Activated CD8-positive, alpha-beta memory T cell treated with anti-CD3 and anti-CD28 coated beads for 24 hours (primary cell): ENCODE measurements at regions not wholly inside any gene's neighbourhood (a gene's known extent, or its start where the extent isn't known, plus 50 kb on each side); places are given as distances from the start of the nearest gene placed in this dataset.

ENCODE experiments used
- DNase-seq: peaks from one replicate; pipeline ENCODE4 v3.0.0-alpha.2; 2020

DNA sequence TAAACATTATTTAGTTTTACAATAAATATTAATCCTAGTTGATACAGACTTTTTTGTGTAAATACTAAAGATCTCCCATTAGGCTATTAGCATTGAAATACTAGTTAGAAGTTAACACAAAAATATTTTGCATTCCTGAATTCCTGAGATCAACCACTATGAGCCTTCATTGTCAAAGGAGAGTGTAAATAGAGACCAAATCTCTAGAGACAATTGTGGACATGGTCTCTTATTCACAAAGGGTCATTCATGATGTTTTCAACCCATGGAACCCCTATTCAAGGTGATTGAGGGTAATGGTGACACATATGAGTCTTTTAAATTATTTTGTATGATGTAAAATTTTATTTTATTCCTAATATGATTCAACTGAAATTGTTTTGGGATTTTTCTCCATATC, 1454.8 kb upstream of the LRRTM3 start:
- DNase-seq = no peak

DNA sequence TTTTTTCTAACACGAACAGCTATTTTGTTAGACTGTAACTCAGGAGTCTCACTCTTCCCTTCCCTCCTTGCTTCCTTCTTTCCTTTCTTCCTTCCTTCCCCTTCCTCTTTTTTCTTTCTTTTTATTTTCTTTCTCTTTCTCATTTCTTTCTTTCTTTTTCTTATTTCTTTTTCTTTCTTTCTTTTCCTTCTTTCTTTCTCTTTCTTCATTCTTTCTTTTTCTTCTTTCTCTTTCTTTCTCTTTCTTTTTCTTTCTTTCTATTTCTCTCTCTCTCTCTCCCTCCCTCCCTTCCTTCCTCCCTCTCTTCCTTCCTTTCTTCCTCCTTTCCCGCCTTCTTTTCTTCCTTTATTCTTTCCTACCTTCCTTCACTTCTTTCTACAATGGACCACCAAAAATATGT, 1443.0 kb upstream of the LRRTM3 start:
- no peak for DNase-seq

DNA sequence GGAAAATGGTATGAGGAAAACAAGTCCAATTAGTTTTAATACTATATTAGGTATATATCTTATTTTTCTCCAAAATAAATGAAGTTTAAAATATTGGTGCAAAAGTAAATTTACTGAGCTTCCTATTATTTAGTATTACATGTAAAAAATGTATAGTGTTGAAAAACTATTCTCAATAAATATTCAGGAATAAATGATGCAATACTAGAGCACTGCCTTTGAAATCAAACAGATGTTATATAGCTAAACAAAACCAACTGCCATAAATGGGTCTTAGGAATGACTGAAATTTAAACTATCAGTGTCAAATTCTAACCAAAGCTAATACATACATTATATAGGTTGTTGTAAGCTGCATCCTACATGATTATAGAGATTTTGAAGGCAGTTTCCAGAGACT, 1434.0 kb upstream of the LRRTM3 start:
- DNase-seq = no peak

DNA sequence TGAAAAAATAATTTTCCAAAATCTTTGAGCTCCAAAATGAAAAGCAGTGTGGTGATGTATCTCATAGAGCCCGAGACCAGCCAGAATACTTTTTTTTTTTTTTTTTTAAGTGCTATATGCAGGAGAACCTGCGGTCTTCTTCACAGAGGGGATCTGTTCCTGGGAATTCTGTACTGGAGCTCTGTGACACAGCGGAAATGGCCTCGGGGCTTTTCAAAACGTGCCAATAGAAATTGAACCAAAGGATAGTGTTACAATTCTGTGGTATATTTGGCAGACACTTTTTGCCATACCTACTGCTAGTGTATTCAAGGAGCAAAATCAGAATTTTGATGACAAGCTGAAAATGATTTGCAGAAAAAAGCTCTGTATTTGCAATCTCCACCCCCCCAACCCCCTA, 1429.3 kb upstream of the LRRTM3 start:
- DNase-seq = no peak

DNA sequence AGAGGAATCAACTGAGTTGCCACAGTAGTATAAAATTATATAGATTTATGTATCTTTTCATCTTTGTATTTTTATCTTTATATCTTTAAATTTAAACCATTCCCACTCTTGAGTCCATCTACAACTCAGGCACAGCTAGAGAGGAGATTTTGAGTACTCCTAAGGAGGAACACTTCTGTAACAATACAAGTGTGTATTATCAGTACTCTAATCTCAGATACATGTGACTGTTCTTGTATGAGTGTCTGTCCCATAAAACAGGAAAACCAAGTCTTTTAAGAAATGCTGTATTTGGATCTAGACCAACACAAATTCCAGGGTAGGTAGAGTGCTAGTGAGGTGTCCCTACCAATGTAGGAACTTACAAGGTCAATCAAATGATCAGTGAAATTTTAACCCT, 1428.0 kb upstream of the LRRTM3 start:
- DNase-seq = no peak

DNA sequence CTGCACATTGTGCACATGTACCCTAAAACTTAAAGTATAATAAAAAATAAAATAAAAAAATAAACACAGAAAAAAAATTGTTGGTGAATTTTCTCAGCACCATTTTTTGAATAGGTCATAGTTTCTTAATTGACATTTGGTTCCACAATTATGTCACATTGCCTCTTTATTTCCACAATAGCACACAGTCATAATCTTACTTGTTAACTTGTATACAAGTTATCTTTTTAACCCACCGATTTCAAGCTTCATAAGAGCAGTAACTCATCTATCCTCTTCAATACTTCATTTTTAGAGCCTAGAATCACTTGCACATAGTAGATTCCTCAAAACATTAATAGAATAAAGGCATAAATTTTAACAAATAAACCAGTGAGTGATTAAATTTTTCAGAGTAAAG, 1425.1 kb upstream of the LRRTM3 start:
- no peak for DNase-seq

DNA sequence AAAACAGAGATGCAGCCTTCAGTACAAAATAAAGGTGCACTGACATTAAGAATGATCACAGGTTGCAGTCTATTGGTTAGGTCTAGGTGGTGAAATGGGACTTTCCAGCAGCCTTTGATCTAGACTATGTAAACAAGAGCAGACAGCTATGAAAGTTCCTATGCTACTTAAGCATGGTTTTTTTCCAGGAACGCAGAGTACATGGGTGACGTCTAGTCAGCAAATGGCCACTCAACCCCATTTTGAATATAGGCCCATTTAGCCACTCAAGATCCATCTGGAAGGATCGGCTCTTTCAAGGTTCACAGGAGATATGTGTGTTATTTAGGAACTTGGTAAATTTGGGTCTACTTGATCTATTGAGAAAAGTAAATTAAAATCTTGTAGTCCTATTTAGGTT, 1424.6 kb upstream of the LRRTM3 start:
- DNase-seq = no peak

DNA sequence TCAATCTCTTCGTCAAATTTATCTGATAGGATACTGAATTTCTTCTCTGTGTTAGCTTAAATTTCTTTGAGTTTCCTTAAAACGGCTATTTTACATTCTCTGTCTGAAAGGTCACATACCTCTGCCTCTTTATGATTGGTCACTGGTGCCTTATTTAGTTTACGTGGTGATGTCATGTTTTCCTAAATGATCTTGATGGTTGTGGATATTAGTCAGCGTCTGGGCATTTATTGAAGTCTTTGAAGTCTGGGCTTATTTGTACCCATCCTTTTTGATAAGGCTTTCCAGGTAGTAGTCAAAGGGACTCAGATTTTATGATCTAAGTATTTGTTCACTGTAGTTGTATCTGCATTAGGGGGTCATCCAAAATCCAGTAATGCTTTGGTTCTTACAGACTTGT, 1407.5 kb upstream of the LRRTM3 start:
- DNase-seq = no peak

DNA sequence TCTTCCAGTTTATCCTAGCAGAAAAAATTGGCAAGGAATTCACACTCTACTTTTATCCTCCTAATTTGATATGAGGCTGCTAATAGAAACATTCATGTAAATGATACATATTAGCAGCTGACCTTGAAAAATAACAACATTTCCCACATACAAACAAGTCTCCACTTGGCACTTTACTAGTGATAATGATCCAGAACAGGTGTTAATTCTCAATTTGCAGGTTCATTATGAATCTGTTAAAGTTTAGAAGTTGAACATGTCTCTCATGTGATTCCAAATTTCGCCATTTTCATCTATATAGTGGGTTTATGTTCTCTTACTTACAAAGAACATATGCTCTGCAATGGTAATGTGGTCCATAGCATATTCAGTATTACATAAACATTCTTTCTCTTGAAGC, 1396.8 kb upstream of the LRRTM3 start:
- DNase-seq = no peak

DNA sequence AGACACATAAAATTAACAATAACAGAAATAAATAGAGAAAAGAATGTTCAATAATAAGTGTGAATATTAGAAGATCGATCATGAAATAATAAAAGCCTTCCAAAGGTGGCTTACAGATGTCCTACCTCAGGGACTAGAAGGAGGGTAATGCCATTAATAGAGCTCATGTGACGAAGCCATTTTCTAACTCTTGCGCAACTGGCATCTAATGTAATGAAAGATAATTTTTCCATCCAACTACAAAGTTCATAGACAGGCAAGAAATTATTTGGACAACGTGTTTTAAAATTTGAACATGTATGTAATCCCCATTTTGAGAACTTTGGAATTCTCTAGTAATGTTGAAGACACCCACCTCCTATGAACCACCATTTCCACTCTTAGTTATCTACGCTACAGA, 1394.3 kb upstream of the LRRTM3 start:
- no peak for DNase-seq

DNA sequence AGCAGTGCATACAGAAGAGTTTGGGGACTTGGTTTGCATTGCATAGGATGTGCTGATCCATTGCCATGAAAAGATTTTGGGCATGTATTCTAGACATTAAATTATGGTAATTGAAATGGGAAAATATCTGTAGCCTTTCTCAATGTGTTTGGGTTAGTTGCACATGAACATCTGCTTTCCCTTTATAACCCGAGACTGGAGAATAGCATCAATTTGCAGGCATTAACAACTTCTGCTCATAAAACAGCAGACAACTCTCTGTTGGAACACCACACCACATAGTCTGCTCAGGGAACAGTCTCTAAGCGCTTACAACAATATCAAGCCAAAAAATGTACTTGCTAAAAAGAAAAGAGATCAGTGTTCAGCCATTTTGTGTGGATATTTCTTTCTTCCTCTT, 1391.1 kb upstream of the LRRTM3 start:
- no peak for DNase-seq

DNA sequence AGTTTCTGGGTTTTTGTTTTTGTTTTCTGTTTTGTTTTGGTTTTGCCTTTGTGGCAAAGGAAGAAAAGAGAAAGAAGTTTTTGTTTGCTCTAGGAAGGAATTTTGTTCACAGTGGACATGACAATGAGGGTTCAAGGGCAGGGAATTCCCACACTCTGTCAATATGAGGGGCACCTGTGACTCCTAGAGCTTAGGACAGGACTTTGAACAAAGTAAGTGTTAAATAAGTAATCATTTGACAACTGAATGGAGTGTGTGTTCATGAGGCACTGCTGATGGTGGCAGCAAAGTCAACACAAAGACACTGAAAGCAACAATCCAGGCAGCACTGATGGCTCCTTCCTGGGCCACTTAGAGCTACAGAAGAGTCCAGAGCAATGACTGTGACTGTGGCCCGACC, 1381.1 kb upstream of the LRRTM3 start:
- no peak for DNase-seq

DNA sequence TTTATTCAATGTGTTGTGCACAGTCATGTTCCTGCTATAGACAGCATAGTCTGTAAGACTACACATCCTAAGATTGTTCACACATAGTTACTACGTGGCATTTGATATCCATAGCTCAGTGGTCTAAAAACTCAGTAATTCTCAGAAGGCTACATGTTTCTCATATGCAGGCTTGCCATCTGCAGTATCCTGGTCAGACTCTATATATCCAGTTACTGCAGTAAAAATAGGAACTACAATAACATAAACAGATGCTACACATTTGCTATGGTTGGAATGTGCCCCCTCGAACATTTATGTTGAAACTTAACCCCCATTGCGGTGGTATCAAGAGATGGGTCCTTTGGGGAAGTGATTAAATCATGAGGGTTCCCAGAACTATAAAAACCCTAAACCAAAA, 1377.8 kb upstream of the LRRTM3 start:
- DNase-seq = no peak

DNA sequence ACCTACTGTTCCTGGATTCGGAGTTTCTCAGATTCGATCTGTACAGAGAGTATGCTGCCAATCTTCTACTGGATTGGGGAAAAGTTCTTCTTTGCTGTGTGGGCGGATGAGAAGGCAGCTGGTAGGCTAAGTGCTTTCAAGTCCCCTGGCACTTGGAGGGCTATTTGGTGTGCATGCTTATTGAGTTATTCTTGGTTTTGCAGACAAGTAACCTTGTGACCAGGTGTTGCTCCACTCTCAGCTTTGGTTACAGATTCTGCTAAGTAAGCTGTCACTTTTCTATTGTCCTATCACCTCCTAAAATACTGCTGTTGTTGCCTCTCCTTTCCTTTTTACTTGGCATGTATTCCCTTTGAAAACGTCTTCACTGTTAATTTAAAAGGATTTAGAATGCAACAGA, 1375.1 kb upstream of the LRRTM3 start:
- no peak for DNase-seq

DNA sequence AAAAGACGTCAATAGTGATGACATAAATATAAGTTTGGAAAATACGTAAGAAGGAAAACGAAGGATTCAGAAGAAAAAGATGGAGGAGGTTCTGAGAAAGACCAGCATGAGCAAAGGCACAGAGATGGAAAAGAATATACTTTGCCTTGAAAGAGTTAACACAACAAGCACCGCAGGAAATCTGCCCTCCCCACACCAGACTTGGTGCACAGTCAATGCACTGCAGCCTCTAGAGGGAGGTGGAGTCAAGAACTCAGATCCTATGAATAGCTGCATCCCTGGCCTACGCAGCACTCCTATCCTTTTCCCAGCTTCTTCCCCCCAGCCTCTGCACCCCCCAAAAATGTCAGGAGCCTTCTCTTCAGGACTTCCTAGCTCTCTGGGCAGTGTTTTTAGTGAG, 1370.6 kb upstream of the LRRTM3 start:
- no peak for DNase-seq

DNA sequence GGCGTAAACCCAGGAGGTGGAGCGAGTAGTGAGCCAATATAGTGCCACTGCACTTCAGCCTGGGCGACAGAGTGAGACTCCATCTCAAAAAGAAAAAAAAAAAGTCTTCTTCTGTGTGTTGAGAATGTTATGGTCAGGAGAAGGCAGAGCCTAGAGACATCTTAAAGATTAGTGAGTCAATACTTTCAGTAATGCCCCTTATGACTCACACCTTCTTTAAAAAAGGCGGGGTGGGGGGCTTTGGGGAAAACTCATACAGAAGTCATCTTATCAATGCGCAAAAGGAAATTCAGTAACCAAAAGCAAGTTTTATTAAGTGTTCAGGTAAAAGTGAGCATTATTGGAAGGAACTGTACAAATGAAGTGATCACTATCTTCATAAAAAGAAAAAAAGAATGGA, 1369.8 kb upstream of the LRRTM3 start:
- DNase-seq = no peak

DNA sequence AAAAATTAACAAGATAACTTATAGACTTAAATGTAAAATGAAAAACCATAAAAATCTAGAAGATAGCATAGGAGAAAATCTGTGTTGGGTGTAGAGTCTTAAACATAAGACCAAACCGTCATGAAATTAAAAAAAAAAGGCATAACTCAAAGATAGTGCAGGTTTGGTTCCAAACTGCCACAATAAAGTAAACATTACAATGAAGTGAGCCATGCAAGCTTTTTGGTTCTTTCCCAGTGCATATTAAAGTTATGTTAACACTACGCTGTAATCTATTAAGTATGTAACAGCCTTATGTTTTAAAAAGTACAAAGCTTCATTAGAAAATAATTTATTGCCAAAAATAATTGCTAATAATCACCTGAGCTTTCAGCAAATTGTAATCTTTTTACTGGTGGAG, 1366.5 kb upstream of the LRRTM3 start:
- no peak for DNase-seq

DNA sequence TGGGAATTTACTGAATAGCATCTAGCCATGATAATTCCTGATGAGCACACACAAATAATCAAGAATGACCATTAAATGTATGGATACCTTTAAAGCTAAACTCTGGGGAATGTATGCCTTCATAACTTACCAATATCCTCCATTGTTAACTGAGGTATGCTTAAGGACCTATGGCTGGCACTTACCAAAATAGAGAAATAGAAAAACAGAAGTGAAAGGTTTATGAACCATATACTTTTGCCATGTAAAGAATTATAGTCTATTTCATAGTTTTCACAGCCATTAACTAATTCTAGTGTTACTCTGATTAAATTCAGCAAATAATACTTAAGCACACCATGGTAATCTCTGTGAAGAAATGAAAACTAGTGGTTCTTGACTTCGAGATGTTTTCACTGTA, 1360.6 kb upstream of the LRRTM3 start:
- DNase-seq = no peak

DNA sequence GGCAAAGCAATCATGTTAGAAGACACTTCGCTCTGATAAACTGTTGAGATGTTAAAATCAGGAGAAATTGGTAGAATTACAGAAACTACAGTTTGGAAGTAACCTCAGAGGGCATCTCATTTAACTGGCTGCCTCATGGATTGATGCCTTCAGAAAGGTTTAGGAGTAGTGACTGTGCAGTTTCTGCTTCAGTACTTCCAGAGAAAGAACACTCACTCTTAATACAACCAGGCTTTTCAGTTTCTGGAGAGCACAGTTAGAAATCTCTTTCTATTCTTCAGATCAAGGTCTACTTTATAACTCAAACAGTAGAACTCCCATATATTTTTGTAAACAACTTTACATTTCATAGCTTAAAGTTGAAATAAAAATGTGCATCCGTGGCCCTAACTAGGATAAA, 1358.9 kb upstream of the LRRTM3 start:
- DNase-seq = no peak

DNA sequence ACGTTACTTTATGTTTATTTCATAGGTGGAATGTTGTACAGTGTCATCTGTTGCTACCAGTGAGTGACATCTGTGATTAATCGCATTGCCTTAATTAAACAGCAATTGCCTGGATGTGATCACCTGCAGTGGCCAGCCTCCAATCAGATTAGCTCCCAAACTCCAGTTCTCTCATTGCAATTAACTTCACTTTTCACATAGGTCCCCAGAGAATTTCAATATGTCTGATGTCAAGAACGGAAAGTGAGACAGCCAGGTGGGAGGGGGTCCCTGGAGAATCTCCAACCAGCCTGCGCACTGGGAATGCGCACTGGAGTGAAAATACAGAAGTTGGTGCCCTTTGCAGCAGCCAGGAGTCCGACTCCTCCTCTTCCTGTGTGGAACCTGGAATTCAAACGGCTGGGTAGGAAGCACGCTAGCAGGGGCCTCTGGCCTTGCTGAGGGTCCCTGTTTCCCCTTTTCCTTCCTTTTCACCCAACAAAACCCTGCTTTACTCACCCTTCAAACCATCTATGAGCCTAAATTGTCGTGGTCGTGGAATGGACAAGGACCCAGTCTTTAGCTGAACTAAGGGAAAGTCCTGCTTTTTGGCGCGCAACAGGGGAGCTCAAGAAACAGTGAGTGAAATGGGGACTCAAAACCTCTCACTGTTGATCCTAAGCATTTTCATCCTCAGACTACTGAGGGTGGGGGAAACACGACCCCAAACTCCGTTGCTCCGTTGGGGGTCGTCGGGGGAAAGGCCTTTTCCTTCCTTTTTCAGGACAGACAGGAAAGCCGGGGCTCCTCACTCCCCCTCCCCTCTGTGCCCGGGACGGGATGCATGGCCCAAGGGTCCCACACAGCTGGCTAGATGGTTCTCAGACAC, 1355.5 kb upstream of the LRRTM3 start:
- no peak for DNase-seq

DNA sequence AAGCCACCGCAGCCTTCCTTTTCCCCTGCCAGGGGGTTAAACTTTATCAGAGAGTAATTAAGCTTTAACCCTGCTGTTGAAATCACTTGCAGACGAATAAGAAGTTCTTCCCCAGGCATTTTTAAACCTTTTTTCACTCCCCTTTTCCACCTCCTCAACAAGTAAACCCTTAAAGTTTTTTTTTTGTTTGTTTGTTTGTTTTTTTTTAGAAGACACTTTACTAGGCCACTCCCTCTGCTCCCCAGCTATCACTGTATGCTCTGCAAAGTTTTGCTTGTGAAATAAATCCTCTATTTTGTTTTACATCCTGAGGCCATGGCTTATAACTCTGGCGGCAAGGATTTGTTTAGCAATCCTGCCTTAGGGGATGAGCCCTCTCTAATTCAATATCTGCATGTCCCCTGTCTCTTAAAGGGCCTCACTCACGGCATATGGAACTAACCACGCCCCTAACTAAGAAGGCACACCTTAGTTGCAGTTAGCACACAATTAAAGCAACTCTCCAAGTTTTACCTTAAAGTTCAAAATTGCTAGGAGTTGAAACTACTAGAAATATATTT, 1354.7 kb upstream of the LRRTM3 start:
- DNase-seq = no peak

DNA sequence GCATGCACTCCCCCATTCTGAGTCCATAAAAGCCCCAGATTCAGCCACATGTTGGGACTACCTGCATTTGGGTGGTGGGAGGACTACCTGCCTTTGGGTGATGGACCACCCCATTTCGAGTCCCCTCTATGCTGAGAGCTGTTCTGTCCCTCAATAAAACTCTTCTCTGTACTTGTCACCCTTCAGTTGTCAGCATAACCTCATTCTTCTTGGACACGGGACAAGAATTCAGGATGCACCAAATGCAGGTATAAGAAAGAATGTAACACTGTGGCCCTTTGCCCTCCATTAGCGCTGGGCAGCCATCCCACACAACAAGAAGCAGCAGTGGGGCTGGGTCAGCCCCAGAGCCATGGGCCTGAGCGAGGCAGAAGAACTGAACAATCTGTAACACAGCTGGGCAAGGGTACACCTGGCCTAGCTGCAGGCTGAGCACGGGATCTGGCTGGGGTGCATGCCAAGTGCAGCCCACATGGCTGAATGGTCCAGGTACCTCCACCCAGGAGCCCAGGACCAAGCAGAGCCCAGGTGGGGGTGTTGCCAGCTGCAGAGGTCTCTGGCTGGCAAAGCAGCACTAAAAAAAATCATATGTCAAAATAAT, 1344.3 kb upstream of the LRRTM3 start:
- DNase-seq = no peak

DNA sequence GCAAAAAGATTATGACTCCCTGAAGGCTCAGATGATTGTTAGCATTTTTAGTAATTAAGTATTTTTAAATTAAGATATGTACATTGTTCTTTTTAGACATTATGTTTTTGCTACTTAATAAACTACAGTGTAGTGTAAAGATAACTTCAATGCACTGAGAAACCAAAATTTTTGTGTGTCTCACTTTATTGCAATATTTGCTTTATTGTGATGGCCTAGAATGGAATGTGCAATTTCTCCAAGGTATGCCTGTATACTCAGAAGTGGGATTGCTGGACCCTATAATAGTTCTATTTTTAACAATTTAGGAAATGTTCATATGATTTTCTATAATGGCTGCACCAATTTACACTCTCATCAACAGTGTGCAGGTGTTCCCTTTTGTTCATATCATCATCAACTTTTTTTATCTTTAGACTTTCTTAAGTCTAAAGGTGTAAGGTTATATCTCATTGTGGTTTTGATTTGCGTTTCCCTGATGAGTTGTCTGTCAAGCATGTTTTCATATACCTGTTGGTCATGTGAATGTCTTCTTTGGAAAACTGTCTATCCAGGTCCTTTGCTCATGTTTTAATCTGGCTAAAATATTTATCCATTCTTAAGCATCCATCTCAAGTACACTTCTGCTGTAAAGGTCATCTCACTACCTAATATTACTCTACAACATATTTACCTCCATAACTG, 1323.5 kb upstream of the LRRTM3 start:
- no peak for DNase-seq

DNA sequence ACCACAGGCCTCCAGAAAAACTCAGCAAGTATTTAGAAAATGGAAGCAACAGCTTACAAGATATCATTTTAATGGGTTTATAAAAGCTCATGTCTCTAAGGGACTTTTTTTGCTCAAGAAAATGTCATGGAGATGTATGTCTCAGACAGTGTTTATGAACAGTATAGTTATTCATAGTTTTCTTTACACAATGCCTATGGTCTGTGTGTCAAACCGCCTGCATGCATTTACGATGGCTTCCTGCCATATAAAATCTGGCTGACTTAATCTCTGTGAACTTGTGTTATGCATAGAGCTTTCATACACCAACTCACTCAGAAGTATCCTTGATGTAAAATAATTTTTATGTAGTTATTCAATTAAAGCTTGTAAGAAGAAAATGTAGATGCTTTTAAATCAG, 1314.2 kb upstream of the LRRTM3 start:
- no peak for DNase-seq
